Neuronal stem cell (in vitro differentiated cells): ENCODE measurements at regions not wholly inside any gene's neighbourhood (a gene's known extent, or its start where the extent isn't known, plus 50 kb on each side); places are given as distances from the start of the nearest gene placed in this dataset.

Source experiments
- DNase-seq: peaks from one replicate; pipeline ENCODE4 v3.0.0-alpha.2; 2013; ENCODE audit warnings: low spot score
- H2AFZ ChIP-seq: one replicate; pipeline ENCODE4 v1.6.1; 2013; ENCODE audit warnings: mild to moderate bottlenecking, low read length, inconsistent platforms
- H2AK5ac ChIP-seq: 2 replicates; pipeline ENCODE4 v1.6.1; 2013; ENCODE audit warnings: low read depth, mild to moderate bottlenecking, inconsistent platforms, low read length, moderate library complexity, mixed read lengths
- H2BK120ac ChIP-seq: 2 replicates; pipeline ENCODE4 v1.6.1; 2013; ENCODE audit warnings: low read depth, mild to moderate bottlenecking, inconsistent platforms, low read length, moderate library complexity, mixed read lengths
- H2BK12ac ChIP-seq: one replicate; pipeline ENCODE4 v1.6.1; 2013; ENCODE audit warnings: low read length, inconsistent platforms
- H2BK15ac ChIP-seq: 2 replicates; pipeline ENCODE4 v1.6.1; 2013; ENCODE audit warnings: mild to moderate bottlenecking, low read length, inconsistent platforms, mixed read lengths
- H2BK5ac ChIP-seq: one replicate; pipeline ENCODE4 v1.6.1; 2013; ENCODE audit warnings: inconsistent platforms, mild to moderate bottlenecking, low read length, moderate library complexity
- H3K14ac ChIP-seq: one replicate; pipeline ENCODE4 v1.6.1; 2013; ENCODE audit warnings: low read length, inconsistent platforms
- H3K18ac ChIP-seq: 2 replicates; pipeline ENCODE4 v1.6.1; 2013; ENCODE audit warnings: low read length, inconsistent platforms
- H3K23ac ChIP-seq: 2 replicates; pipeline ENCODE4 v1.6.1; 2013; ENCODE audit warnings: low read depth, mild to moderate bottlenecking, mixed read lengths, low read length, inconsistent platforms; ENCODE audit not compliant: poor library complexity
- H3K27ac ChIP-seq: replicated peaks from 3 replicates; pipeline ENCODE4 v1.5.1; 2013; ENCODE audit warnings: low read length, inconsistent platforms
- H3K27me3 ChIP-seq, 3 experiments: 2 replicates each; pipeline ENCODE4 v1.6.1; 2013; ENCODE audit warnings: low read length in 3 of 3, mild to moderate bottlenecking in 2 of 3, inconsistent platforms in 1 of 3, low read depth in 1 of 3, mixed read lengths in 1 of 3, moderate library complexity in 1 of 3; ENCODE audit not compliant: control insufficient read depth in 3 of 3, insufficient read depth in 3 of 3
- H3K36me3 ChIP-seq, 2 donors: replicated peaks in 1 of 2; 2 replicates each; pipeline ENCODE4 v1.6.1; 2013; ENCODE audit warnings: low read length in 2 of 2; ENCODE audit not compliant: control insufficient read depth in 2 of 2, insufficient read depth in 2 of 2
- H3K4ac ChIP-seq: 2 replicates; pipeline ENCODE4 v1.6.1; 2013; ENCODE audit warnings: inconsistent platforms, mild to moderate bottlenecking, low read length, moderate library complexity
- H3K4me1 ChIP-seq, 2 donors: 1 replicate in 1 of 2; 2 replicates in 1 of 2; pipeline ENCODE4 v1.6.1; 2013; ENCODE audit warnings: low read length in 2 of 2, low read depth in 1 of 2; ENCODE audit not compliant: control insufficient read depth in 2 of 2, insufficient read depth in 1 of 2
- H3K4me2 ChIP-seq: one replicate; pipeline ENCODE4 v1.6.1; 2013; ENCODE audit warnings: mild to moderate bottlenecking, low read length, inconsistent platforms; ENCODE audit not compliant: insufficient read depth, poor library complexity, severe bottlenecking
- H3K4me3 ChIP-seq, 2 donors: 2 replicates each; pipeline ENCODE4 v1.5.1; 2013; ENCODE audit warnings: low read length in 2 of 2, mild to moderate bottlenecking in 2 of 2, inconsistent platforms in 1 of 2, moderate library complexity in 1 of 2
- H3K79me1 ChIP-seq: one replicate; pipeline ENCODE4 v1.6.1; 2013; ENCODE audit warnings: low read depth, mild to moderate bottlenecking, inconsistent platforms, low read length, moderate library complexity
- H3K9ac ChIP-seq: one replicate; pipeline ENCODE4 v1.6.1; 2013; ENCODE audit warnings: mild to moderate bottlenecking, low read depth, low read length, inconsistent platforms; ENCODE audit not compliant: poor library complexity
- H3K9me3 ChIP-seq, 2 donors: replicated peaks in 1 of 2; 2 replicates each; pipeline versions ENCODE3 to v1.6.1; 2013; ENCODE audit warnings: low read length in 2 of 2, mild to moderate bottlenecking in 2 of 2, inconsistent platforms in 1 of 2, low read depth in 1 of 2, mixed read lengths in 1 of 2, moderate library complexity in 1 of 2; ENCODE audit not compliant: control insufficient read depth in 2 of 2, insufficient read depth in 1 of 2
- H4K8ac ChIP-seq: one replicate; pipeline ENCODE4 v1.6.1; 2013; ENCODE audit warnings: low read depth, mild to moderate bottlenecking, inconsistent platforms, low read length, moderate library complexity
- H4K91ac ChIP-seq: one replicate; pipeline ENCODE4 v1.6.1; 2013; ENCODE audit warnings: low read length, low read depth, mild to moderate bottlenecking, inconsistent platforms; ENCODE audit not compliant: poor library complexity
- WGBS, 2 donors: extraction: QIAGEN DNeasy Blood & Tissue Kit; methylation state at CpG; one replicate each; pipeline ENCODE4 v1.1.7; 2013; ENCODE audit warnings: missing lambda C conversion rate in 2 of 2, mixed read lengths in 1 of 2; ENCODE audit not compliant: insufficient read length in 2 of 2, insufficient replicate concordance in 1 of 2; ENCODE audit errors: extremely low coverage in 2 of 2; 5-methylcytosine and 5-hydroxymethylcytosine counted together

GRCh38 chr4:82172186-82172585 is 201.6 kb downstream of the HNRNPD start:
- H2BK5ac ChIP-seq: no peak overlapping the region
- H3K4me1 ChIP-seq: no peaks in the 10 kb centered on the region

DNA sequence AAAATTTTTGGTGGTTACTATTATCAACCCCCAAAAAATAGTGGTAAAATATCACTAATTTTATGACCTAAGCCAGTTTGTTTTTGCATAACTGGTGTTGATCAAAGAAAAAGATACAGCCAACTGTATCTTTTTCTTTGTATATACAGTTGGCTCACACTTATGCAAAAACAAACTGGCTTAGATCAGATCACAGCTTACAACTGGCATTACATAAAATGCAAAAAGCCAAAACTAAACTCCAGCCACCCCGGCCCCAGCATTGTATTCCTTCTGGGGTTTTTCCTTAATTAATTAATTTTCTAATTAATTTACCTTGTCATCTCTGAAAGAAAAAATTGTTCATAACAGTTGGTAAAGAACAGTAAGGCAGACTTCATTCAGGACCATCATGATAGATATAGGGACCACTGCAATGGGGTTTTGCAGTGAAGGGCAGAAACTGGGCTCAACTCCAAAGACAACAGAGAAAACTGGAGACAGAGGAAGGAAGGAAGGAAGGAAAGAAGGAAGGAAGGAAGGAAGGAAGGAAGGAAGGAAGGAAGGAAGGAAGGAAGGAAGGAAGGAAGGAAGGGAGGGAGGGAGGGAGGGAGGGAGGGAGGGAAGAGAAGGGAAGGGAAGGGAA is 202.1 kb downstream of the HNRNPD start:
- Histone ChIP-seq H3K4me1 (no peaks in the 10 kb centered on the region), H2BK120ac (no peak overlapping the region), H3K18ac (no peak overlapping the region), H3K36me3 (no peaks in the 10 kb centered on the region), H3K27me3 (no peaks in the 10 kb centered on the region), H2AFZ (no peak overlapping the region), H3K14ac (no peak overlapping the region), H3K4me2 (no peak overlapping the region), H3K9me3 (no peaks in the 10 kb centered on the region), H3K4ac (no peak overlapping the region), H3K27ac (no peak overlapping the region), H3K9ac (no peak overlapping the region), H4K8ac (no peak overlapping the region), H3K79me1 (no peaks in the 10 kb centered on the region), H3K4me3 (no peak overlapping the region), H4K91ac (no peak overlapping the region), H3K23ac (no peak overlapping the region), H2BK12ac (no peak overlapping the region), H2AK5ac (no peak overlapping the region), H2BK5ac (no peak overlapping the region), H2BK15ac (no peak overlapping the region)
- no peak for DNase-seq
- no CpG with 5 or more reads among the region's 1 CpG for WGBS, 2 donors

More at GRCh38 chr4:82172186-82172585, 201.6 kb downstream of the HNRNPD start:
- H3K23ac ChIP-seq: no peak overlapping the region
- H3K79me1 ChIP-seq: no peaks in the 10 kb centered on the region
- no peaks in the 10 kb centered on the region for H3K9me3 ChIP-seq
- no peak overlapping the region for H2BK15ac ChIP-seq
- H2AK5ac ChIP-seq: no peak overlapping the region
- no peak overlapping the region for H3K4ac ChIP-seq
- no peak overlapping the region for H3K27ac ChIP-seq
- no peak overlapping the region for H4K8ac ChIP-seq
- H3K36me3 ChIP-seq: no peaks in the 10 kb centered on the region
- no peak overlapping the region for H2BK120ac ChIP-seq
- H4K91ac ChIP-seq: no peak overlapping the region
- H3K9ac ChIP-seq: no peak overlapping the region
- WGBS, 2 donors: no CpG with 5 or more reads among the region's 1 CpG
- no peak overlapping the region for H2BK12ac ChIP-seq
- no peak overlapping the region for H3K14ac ChIP-seq
- H3K4me3 ChIP-seq: no peak overlapping the region
- H3K4me2 ChIP-seq: no peak overlapping the region
- DNase-seq: no peak
- no peaks in the 10 kb centered on the region for H3K27me3 ChIP-seq
- H3K18ac ChIP-seq: no peak overlapping the region
- no peak overlapping the region for H2AFZ ChIP-seq

- H2AK5ac ChIP-seq: no peak overlapping the region
- H3K18ac ChIP-seq: no peak overlapping the region
- no peaks in the 10 kb centered on the region for H3K27me3 ChIP-seq
- H3K9ac ChIP-seq: no peak overlapping the region
- no peak overlapping the region for H3K14ac ChIP-seq
- H2BK5ac ChIP-seq: no peak overlapping the region
- no peak overlapping the region for H3K4ac ChIP-seq
- no peaks in the 10 kb centered on the region for H3K79me1 ChIP-seq
- no peak overlapping the region for H2BK12ac ChIP-seq
- H4K91ac ChIP-seq: no peak overlapping the region
- no peak overlapping the region for H3K27ac ChIP-seq
- no peak overlapping the region for H2BK120ac ChIP-seq
- H3K4me1 ChIP-seq: no peaks in the 10 kb centered on the region
- no peak overlapping the region for H2AFZ ChIP-seq
- no peaks in the 10 kb centered on the region for H3K9me3 ChIP-seq
- H3K23ac ChIP-seq: no peak overlapping the region
- no peak overlapping the region for H4K8ac ChIP-seq
- H3K4me2 ChIP-seq: no peak overlapping the region
- H2BK15ac ChIP-seq: no peak overlapping the region
- no peaks in the 10 kb centered on the region for H3K36me3 ChIP-seq
- DNase-seq: no peak
- no peak overlapping the region for H3K4me3 ChIP-seq
Measured at GRCh38 chr4:82149750-82150149, 224.0 kb downstream of the HNRNPD start.

DNA sequence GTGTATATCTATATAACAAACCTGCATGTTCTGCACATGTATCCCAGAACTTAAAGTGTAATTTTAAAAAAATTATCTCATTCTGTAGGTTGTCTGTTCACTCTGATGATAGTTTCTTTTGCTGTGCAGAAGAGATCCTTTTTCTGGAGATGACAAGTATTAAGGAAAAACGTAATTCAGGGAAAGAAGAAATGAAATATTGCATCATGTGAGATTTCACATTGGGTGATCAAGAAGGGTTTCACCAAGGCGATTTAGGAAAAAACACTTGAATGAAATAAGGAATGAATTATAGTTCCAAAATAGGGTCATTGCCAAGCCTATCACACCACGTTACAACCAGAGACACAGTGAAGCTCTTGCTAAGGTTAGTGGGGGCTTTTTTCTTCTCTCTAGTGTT is 227.9 kb downstream of the HNRNPD start:
- no peak overlapping the region for H3K14ac ChIP-seq
- H3K27ac ChIP-seq: no peak overlapping the region
- H3K4me1 ChIP-seq: no peaks in the 10 kb centered on the region
- no peak overlapping the region for H3K9ac ChIP-seq
- H2BK5ac ChIP-seq: no peak overlapping the region
- no peak overlapping the region for H3K4me2 ChIP-seq
- no CpG with 5 or more reads among the region's 3 CpGs for WGBS, 2 donors
- no peak overlapping the region for H2BK12ac ChIP-seq
- no peaks in the 10 kb centered on the region for H3K36me3 ChIP-seq
- H3K9me3 ChIP-seq: no peaks in the 10 kb centered on the region
- H2AFZ ChIP-seq: no peak overlapping the region
- no peak overlapping the region for H3K18ac ChIP-seq
- no peak overlapping the region for H2BK15ac ChIP-seq
- H3K79me1 ChIP-seq: no peaks in the 10 kb centered on the region
- H2BK120ac ChIP-seq: no peak overlapping the region
- no peak for DNase-seq
- H4K91ac ChIP-seq: no peak overlapping the region
- H3K23ac ChIP-seq: no peak overlapping the region
- no peak overlapping the region for H4K8ac ChIP-seq
- no peak overlapping the region for H3K4me3 ChIP-seq
- H3K4ac ChIP-seq: no peak overlapping the region
- no peaks in the 10 kb centered on the region for H3K27me3 ChIP-seq
- H2AK5ac ChIP-seq: no peak overlapping the region
